ENCODE measurements at regions not wholly inside any gene's neighbourhood (a gene's known extent, or its start where the extent isn't known, plus 50 kb on each side); places are given as distances from the start of the nearest gene placed in this dataset.

- TF ChIP-seq EZH2 (IDR thresholded peaks at IDR 0.05; ENCODE audit: low read length, missing control alignments) (no peak), CTCF (conservative IDR thresholded peaks at IDR 0.05 in 1 of 2, IDR thresholded peaks at IDR 0.05 in 1 of 2; ENCODE audit: low read depth in 1 of 2, low read length in 2 of 2) (no peak)
Measured at GRCh38 chr9:4371108-4371507, 71.2 kb upstream of the GLIS3 start.
